Stimulated activated CD8-positive, alpha-beta memory T cell treated with anti-CD3 and anti-CD28 coated beads, Interleukin-4, amount 100 ng/mL, for 24 hours (primary cell): ENCODE measurements at regions not wholly inside any gene's neighbourhood (a gene's known extent, or its start where the extent isn't known, plus 50 kb on each side); places are given as distances from the start of the nearest gene placed in this dataset.

ENCODE experiments used
- DNase-seq: peaks from one replicate; pipeline ENCODE4 v3.0.0-alpha.2; 2020; ENCODE audit warnings: low read depth

- no peak for DNase-seq
These were observed 116.9 kb upstream of the PTPN1 start for GRCh38 chr20:50393242-50393641.

DNA sequence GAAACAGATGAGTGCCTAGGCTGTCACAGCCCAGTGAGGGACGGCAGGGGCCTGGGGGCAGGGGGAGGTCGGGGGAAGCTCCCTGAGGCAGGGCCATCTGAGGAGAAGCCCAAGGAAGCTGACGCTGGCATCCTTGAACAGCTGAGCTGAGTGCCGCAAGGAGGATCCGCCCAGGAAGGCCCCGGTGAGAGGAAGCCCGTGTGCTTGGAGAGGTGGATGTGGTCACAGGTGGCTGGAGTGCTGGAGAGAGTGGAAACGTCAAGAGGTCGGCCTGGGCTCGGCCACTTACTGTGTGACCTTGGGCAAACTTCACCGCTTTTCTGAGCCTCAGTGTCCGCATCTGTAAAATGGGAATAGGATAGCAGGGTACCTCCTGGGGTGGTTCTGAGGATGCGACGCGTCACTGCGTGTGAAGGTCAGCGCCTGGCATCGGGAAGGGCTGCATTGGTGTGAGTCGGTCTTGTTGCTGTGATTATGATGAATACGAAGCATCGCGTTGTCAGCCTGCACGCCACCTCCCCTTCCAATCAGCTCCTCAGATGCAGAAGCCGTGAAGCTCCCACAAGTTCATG, 116.1 kb upstream of the PTPN1 start:
- no peak for DNase-seq

- no peak for DNase-seq
These were observed 115.6 kb upstream of the PTPN1 start for GRCh38 chr20:50394569-50394968.

- DNase-seq, result no peak
These were observed 114.9 kb upstream of the PTPN1 start for GRCh38 chr20:50395251-50395729.

GRCh38 chr20:50395914-50396488, 114.2 kb upstream of the PTPN1 start:
- no peak for DNase-seq

DNA sequence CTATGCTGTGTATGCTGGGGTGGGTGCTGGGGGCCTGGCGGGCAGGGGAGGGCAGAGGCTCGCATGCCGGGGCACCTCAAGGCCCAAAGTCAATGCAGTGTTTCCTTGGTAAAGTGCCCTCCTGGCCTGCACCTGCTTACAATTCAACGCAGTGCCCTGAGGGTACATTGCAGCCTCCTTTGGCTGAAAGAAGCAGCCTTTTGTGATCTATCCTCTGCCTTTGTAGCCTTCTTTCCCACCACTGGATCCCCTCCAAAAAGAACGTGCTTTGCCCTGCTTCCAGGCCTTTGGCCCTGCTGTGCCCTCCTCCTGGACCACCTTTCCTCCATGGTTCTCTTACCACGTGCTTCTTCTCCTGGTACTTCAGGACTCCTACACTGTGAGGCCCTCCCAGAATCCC, 113.6 kb upstream of the PTPN1 start:
- no peak for DNase-seq

GRCh38 chr20:50397058-50397457, 113.1 kb upstream of the PTPN1 start:
- DNase-seq, result no peak

GRCh38 chr20:50398064-50398463, 112.1 kb upstream of the PTPN1 start:
- no peak for DNase-seq

GRCh38 chr20:50398471-50398820, 111.7 kb upstream of the PTPN1 start:
- DNase-seq, result no peak

DNA sequence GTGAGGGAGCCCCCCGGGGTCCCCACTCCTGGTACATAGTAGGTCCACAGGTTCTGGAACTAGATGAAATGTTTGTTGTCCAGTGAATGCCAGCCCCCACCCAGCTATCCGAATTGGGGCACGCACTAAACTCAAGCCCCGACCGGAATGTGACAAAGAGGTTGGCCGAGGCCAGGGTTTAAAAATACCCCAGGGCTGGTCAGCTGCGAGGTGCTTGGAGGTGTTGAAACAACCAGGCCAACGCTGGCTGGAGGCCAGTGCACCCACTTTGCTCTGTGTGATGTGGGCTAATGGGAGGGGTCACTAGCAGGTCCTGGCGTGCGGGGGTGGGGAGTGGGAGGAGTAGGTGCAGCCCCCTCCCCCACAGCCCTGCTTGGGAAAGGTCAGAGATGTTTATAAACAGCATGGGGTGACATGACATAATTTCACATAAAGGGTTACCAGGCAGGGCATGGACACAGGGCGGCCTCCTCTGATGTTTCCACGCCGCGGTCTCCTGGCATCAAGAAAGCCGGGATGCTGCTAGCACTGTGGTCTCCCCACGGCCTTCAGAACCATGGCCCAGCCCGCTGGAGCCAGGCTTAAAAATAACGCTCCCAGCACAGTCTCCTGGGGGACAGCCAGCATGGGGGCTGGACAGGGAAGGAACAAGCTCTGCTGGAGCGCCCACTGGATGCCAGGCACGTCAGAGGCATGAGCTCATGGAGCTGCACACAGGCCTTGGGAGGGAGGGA, 111.2 kb upstream of the PTPN1 start:
- DNase-seq, result no peak

DNA sequence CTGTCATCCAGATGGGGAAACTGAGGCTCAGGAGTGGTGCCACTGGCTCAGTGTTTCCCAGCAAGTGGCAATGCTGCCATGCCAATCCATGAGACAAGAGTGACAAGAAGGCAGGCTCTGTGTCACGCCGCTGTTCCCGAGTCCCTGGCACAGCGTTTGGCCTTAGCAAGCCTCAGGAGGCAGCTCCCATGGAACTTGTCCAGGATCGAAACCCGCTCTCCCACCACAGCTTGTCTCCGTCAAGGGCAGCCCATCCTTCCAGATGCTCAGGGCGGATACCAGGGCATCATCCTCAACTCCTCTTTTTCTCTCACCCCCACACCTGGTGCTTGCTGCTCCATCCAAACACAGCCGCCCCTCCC, 110.6 kb upstream of the PTPN1 start:
- DNase-seq, result no peak

DNA sequence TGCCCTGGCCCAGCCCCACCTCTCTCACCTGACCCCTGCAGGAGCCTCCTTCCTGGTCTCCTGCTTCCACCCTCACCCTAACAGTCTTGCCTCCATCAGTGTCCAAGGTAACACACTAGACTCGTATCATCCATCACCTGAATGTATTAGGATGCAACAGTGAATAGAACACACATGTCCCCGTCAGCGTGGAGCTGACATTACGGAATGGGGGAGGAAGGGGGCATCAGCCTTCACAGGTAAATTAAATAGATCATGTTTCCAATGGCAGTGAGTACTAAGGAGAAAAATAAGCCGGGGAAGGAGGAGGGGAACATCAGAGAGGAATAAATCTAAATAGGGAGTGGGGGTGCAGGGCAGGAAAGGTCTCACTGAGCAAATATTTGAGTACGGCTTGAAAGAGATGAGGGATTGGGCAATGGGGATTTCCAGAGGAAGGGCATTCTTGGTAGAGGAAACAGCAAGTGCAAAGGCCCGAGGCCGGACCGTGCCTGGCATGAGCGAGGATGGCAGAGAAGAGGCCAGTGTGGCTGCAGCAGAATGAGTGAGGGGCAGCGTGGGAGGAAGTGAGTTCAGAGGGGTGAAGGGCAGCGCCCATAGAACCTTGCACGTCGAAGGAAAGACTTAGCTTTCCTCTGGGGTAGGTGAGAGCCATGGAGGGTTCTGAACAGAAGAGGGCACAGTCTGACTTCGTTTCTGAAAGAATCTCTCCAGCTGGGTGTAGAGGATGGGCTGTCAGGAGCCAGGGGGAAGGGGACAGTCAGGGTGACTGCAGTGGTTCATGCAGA, 110.1 kb upstream of the PTPN1 start:
- DNase-seq, result no peak

DNA sequence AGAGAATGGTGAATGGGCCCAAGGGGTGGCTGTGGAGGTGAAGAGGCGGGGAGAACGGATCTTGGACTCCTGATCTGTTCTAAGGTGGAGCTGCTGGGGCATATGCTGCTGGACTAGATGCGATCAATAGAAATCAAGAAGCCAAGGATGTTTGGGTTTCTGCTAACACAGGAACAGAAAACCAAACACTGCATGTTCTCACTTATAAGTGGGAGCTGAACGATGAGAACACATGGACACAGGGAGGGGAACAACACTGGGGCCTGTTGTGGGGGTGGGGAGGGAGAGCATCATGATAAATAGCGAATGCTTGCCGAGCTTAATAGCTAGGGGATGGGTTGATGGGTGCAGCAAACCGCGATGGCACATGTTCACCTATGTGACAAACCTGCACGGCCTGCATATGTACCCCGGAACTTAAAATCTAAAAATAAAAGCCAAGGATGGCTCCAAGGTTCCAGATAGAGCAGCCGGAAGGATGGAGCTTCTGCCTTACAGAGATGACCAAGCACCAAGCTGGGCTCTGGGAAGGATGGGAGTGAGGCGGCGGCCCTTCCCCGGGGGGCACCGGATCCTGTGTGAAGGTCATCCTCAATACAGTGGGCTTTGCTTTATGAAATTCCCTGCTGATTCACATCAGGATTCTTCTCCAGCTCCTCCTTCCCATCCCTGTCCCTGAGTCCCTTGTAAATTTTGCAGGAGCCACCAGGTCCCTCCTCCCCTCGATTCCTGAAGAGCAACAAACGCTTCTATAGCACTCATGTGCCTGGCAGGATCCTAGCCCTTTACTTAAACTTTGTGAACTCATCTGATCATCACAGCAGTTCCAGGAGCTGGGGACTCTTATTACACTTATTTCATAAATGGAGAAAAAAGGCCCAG, 109.2 kb upstream of the PTPN1 start:
- no peak for DNase-seq

- DNase-seq, result no peak
These were observed 108.4 kb upstream of the PTPN1 start for GRCh38 chr20:50401587-50402418.

- DNase-seq, result no peak
These were observed 106.4 kb upstream of the PTPN1 start for GRCh38 chr20:50403565-50404418.

DNA sequence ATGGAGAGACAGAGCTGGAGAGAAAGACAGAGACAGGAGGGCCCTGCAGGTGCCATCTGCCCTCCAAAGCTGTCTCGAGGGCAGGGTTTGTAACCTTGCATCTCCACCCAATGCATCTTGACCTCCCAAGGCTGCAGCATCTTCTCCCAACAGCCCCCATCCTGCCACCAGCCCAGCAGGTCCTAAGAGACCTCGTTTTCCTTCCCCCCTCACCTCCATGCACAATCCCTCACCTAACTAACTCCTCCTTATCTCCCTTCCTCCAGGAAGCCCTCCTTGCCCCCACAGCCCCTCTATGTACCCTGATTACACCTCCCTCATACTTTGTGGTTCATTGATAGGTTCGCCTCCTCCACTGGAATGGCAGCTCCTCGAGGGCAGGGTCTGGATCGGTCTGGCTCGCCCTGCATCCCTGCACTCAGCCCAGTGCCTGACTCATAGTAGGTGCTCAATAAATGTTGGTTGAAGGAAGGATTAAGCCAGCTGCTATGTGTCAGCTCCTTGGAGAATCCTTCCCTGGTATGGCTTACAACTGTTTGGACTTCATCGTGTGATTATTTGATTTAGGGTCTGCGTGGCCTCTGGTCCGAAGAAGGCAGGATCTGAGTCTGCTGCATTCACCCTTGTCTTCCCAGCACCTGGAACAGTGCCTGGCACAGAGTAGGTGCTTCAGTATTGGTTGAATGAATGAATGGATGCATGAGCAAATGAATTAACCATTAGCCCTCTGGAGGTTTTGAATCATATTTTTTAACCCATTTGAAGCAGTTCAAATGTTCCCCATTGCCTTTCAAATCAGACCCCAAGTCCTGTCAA, 105.6 kb upstream of the PTPN1 start:
- DNase-seq, result no peak

DNA sequence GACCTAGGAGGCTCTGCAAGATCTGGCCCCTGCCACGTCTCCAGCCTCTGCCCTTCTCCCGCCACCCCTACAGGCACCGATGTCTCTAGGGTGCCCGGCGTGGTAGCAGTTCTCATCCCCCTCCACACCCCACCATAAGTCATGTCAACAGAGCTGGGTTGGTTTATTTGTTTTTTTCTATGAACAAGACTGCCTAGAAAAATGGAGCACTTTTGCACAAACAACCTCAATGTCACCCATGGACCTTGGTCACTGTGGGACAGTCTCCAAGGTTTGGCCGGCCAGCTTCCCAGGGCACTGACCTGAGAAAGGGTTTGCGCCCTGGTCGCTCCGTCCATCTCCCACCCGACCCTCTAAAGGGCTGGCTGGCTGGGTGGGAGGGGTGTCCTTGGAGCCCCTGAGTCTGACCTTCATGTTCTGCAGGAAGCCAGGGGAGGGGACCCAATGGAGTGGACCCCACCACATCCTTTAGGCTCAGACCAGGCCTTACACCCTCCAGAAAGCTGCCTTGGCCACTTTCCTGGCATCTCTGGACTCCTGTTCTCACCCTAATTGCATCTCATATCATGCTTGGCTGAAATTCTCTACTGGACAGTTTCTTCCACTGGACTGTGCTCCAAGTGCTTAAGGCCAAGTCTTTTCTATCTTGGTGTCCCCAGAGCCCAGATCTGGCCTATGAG, 104.8 kb upstream of the PTPN1 start:
- DNase-seq, result no peak

DNA sequence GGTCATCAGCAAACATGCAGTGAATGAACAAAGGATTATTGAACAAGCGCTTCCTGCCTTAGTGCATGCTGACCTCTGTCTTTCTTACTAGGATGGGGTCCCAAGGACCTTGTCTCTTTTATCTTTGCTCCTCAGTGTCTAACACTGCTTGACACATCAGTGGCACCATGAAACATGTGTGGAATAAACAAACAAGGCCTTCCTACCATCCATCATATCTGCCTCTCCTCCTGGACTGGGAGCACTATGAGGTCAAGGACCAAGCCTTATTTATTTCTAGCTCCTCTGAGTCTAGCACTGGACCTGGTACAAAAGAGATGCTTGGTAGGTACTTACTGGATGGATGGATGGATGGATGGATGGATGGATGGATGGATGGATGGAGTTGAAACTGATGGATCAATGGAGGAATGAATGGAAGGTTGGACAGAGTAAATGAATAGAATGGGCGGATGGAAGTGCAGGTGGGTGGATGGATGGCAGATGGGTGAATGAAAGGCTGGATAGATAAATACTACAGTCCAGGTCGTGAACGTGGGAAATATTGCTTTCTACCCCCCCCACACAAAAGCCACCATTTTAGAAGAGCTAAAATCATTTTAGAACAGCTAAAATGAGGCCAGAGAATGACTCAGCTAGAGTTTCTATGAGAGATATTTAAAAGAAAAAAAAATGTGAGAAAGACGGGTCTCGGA, 104.1 kb upstream of the PTPN1 start:
- DNase-seq, result no peak
